Inferior parietal cortex (tissue), 1 donor: ENCODE measurements at regions not wholly inside any gene's neighbourhood (a gene's known extent, or its start where the extent isn't known, plus 50 kb on each side); places are given as distances from the start of the nearest gene placed in this dataset.

ENCODE experiments used
- DNase-seq: peaks from one replicate; pipeline ENCODE4 v3.0.0-alpha.2; 2016; ENCODE audit errors: extremely low spot score

DNA sequence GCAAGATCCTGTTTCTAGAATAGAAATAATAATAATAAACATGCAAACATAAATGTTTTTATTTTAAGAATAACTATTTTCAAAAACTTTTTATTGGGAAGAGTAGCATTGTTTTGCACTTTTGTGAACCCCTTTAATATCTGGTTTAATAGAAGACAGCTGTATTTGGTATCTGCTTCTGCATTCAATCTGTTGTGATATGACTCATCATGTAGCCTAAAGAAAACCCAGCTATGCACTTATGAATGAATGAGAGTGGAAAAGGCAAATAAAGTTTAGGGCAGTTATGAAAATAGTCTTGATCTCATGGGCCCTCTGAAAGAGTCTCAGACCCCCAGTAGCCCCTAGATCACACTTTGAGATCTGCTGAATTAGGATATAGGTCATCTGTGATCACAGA, 100.4 kb upstream of the PPP2R3A start:
- no peak for DNase-seq

DNA sequence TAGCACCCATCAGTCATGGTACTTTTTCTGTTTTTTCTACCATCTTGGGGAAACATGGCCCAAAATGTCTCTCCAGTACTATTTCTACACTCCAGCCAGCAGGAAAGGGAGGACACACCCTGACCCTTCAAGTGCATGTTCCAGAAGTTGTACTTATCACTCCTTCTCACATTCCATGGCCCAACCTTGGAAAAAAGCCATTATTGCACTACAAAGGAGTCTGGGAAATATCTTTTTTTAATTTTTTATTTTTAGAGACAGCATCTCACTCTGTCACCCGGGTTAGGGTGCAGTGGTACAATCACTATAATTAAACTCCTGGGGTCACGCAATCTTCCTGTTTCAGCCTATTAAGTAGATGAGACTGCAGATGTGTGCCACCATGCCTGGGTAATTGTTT, 100.0 kb upstream of the PPP2R3A start:
- no peak for DNase-seq

DNA sequence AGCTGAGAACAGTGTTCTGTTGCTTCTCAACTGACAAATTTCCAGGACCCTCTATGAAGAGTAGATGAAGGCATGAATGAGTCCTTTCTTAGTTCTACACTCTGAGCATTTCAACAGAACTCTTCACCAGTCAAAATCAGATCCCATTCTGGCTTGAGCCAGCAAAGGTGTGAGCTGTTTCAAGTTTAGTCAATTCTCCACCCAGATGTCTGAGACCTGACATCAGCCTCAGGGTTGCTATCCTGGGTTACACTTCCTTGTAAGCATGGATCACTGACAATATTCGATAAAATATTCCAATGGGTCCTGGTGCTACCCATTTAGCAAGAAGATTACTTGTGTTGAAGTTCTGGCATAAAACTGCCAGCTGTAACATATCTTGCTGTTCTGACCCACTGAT, 97.6 kb upstream of the PPP2R3A start:
- DNase-seq = no peak

DNA sequence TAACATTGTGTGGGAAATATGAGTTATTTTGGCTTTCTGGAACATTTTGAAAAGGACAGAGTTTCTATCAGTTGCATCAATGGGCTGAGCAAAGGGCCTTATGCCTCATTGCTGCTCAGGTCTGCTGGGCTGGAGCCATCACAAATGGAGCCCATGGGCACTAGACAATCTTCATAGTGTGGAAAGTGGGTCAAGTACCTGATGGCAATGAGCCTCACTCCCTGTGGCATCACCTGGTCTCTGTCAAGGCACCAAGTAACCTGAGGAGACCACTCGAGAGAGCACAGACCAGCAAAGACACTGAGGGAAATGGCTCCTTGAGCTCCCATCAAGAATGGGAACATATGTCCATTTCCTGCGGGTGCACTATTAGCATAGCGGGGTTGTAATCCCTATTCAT, 96.7 kb upstream of the PPP2R3A start:
- DNase-seq = no peak

DNA sequence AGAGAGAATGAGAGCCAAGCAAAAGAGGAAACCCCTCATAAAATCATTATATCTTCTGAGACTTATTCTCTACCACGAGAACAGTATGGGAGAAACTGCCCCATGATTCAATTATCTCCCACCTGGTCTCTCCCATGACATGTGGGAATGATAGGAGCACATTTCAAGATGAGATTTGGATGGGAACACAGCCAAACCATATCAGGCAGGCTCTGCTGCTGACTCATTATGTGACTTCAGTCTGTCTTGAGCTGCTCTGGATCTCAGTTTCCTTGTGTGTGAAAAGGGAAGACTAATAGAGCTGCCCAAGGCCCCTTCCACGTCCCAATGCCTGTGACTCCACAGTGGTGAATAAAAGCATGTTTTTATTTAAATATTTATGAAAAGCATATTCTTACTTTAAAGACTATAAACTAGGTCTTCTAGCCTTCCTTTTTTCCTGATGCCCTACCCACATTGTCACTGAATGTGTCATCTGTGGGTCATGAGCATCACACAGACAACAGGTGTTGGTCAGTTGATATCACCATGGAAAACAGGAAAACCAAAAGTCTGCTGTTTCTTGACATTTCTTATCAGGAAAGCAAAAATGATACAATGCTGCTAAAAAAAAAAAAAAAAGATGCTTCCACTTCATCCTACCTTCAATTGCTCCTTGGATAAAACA, 96.0 kb upstream of the PPP2R3A start:
- no peak for DNase-seq

DNA sequence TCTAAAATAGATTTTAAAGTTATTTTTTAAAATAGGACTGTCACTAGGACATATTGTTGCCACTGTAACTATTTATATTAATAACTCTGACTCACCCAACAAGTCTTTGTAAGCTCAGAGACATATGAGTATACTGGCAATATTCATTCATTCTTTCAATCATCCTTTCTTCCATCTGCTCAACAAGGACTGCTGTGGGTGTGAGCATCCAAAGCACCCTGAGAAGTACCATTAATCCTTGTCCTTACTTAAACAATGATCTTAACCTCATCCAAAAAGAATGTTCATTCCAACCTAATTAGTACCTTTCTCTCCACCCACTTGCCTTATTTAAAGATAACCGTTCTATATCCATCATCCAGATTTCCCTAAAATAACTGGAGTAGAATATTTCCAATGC, 94.2 kb upstream of the PPP2R3A start:
- no peak for DNase-seq

DNA sequence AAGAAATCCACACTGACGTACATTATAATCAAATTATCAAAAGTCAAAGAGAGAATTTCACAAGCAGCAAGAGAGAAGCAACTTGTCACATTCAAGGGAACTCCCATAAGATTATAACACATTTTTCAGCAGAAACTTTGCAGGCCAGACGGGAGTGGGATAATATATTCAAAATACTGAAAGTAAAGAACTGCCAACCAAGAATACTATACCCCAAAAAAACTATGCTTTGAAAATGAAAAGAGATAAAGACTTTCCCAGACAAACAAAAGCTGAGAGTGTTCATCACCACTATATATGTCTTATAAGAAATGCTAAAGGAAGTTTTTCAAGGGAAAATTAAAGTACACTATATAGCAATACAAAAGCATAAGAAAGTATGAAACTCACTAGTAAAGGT, 91.5 kb upstream of the PPP2R3A start:
- no peak for DNase-seq

DNA sequence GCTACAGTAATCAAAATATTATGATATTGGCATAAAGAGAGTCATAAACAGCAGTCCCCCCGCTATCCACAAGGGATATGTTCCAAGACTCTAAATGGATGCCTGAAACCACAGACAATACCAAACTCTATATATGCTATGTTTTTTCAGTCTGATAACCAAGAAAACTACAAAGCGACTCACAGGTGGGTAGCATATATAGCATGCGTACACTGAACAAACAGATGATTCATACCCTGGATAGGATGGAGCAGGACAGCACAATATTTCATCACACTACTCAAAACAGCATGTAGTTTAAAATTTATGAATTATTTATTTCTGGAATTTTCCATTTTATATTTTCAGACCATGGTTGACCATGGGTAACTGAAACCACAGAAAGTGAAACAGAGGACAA, 87.0 kb upstream of the PPP2R3A start:
- no peak for DNase-seq

DNA sequence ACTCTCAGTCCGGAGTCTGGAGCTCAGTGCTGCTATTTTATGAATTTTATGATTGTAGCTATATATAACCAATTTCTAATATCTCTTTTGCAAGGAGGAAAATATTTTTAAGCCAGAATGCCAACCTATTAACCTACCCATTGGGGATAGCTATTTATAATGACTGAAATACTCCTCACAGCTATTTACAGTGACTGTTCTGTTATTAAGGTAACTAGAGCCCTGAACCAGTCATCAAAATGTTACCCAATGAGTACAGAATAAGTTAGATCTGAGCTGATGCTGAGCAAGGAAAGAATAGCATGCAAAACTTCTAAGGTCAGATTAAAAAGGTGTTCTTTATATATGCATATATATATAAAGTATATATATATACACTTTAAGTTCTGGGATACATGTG, 79.6 kb upstream of the PPP2R3A start:
- no peak for DNase-seq

DNA sequence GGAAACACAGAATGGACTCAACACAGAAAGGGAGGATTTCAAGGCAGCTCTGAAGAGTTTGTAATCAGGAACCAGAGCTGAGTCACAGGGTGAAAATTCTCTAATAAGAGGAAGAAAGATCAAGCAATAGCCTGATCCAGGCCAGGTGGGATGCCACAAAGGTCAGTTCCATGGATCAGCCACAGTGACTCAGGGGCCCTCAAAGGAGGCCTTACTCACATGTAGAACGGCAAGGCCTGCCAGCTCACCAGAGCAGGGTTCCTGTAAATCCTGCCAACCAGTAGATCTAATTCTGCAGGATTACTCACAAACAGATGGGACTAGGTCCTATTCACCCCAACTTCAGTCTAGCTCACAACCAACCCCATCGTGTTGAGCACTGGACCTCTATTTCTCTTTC, 78.3 kb upstream of the PPP2R3A start:
- no peak for DNase-seq

DNA sequence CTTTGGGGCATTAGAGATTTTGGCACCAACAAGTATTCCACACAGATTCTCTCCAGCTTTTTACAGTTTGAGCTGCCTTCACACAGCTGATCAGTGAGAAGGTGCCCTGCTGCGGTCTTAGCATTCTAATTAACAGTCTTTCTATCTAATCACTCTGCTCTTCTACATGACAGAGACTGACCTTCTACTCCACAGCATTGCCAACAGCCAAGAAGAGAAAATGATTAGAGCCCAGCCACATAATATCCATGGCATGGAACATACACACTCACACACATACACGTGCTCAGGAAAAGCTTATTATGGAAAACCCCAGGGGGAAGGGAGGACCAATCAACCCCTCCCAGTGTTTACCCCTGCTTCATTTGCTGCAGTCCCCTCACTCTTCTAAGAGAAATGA, 76.1 kb upstream of the PPP2R3A start:
- DNase-seq = no peak

DNA sequence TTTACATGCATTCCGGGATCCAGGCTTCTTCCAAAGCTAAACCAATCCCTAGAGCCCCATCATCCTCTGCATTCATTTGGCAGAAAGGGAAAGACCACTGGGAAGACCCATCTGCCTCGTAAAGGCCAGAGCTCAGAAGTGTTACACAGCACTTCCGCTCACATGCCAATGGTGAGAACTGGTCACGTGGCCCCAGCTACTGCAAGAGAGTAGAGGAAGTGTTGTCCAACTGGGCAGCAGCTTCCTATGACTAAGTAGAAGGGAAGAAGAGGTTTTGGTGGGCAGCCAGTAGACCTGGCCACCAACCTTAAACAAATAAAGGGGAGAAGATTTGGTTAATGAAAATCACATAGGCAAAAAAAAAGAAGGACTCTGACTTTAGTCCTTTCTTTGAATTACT, 74.4 kb upstream of the PPP2R3A start:
- DNase-seq = no peak

DNA sequence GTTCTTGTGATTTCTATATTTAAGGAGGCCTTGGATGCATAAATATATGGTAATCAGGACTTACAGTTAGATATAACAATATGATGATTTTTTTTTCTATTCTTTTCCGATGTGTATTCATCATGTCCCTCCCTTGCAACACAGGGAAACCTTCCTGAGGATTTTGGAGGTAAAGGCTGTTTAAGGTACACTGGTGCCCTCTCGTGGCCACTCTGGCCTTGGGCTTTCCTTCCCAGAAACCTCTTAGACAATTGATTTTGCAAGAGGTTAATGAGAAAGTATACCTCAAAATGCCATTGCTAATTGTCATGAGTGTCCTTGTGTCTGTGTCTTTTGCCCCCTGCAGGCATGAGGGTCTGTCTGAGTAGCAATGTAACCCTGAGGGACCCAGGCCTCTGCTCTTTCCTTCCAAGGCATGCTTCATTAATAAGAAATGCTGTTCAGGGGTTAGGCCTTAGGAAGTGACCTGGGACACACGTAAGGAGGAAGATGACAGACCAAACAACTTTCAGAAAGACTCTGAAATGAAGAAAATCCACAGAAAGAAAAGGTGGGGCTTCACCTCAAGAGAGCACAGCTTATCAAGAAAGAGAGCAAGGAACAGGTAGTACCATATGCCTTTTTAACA, 70.3 kb upstream of the PPP2R3A start:
- peak; percentile 89 for DNase-seq

DNA sequence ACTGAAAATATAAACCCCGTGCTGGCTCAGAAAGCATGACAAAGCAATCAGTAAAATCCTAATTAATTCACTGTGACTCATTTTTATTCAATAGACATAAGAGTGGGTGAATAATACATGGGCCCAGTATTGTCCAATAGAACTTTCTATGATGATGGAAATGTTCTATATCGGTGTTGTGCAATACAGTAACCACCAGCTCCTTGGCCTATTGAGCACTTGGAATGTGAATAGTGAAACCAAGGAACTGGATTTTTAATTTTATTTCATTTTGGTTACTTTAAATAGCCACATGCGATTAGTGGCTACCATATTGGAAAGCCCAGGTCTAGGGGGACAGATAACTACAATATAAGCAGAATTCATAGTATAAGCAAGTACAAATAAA, 69.8 kb upstream of the PPP2R3A start:
- DNase-seq = no peak

DNA sequence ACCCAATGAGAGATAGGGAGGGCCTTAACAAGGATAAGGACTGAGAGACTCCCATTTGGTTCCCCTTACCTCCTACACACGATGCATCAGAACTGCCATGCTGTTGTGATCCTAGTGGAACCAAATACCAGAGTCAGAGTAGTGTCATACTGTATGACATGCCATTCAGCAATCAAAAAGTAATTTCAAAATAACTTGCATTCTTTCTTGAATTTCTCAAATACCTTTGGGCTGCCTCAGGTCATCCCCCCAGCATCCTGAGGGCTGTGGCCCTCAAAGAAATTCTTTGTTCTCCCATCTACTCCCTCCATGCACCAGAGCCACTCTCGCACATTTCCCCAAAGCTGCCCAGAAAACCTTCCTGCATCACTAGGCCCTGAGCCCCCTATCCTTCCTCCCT, 68.9 kb upstream of the PPP2R3A start:
- no peak for DNase-seq

DNA sequence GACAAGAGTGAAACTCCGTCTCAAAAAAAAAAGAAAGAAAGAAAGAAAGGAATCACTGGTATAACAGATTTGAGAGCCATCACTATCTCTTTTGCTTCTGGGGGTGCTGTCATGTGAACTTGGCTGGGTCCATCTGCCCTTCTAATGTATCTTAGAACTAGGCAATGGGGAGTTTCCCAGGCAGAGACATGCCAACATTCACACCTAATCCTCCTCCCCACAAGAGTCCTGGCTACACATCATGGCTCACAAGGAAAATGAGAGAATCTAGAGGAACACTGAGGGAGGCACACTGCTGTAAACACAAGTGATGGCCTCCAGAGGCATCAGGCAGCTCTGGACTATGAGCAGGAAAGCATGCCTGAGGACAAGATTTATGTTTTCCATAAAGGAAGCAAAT, 67.8 kb upstream of the PPP2R3A start:
- no peak for DNase-seq

DNA sequence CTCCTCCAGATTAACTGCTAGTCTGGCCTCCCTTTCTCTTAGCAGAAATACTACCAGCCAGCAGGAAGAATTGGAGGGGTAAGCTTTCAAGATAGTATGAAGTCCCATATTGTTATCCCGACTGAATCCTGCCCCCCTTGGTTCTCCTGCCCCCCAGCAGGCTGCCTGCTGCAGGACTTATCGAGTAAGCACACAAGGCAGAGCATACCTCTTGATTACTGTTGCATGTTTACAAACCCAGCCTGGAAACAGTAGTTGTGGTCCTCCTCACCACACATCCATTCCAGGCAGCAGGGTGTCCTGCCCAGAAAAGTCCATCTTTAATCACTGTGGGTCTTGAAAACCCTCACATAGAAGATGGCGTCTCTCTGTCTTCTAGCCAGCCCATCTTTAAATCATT, 66.8 kb upstream of the PPP2R3A start:
- no peak for DNase-seq

DNA sequence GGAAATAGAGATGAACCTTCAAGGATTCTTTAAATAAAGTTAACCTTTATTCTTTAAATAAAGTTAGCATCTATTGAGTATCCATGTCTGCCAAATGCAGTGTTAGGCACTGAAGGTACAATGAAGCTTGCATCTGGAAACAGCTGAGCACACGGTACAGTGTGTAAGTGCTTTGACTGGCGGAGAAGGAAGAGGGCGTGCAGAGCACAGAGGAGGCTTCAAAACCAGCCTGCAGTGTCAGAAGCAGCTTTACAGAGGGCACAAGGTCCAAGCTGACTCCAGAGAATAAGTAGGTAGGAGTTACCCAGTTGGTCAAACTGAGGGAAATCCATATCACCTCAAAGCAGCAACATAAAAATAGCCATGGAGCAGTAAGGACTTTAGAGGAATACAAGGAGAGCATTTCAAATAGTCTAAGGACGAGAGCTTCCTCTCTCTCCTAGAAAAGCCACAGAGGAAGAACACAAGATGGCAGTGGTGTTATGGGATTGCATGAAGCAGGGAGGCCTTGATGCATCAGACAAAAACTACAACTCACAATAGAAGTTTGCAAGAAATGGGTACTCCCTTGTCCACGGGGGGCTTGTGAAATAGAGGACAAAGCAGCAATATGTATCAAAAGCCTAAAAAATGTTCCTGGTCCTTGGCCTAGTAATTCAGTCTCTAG, 60.3 kb upstream of the PPP2R3A start:
- no peak for DNase-seq

DNA sequence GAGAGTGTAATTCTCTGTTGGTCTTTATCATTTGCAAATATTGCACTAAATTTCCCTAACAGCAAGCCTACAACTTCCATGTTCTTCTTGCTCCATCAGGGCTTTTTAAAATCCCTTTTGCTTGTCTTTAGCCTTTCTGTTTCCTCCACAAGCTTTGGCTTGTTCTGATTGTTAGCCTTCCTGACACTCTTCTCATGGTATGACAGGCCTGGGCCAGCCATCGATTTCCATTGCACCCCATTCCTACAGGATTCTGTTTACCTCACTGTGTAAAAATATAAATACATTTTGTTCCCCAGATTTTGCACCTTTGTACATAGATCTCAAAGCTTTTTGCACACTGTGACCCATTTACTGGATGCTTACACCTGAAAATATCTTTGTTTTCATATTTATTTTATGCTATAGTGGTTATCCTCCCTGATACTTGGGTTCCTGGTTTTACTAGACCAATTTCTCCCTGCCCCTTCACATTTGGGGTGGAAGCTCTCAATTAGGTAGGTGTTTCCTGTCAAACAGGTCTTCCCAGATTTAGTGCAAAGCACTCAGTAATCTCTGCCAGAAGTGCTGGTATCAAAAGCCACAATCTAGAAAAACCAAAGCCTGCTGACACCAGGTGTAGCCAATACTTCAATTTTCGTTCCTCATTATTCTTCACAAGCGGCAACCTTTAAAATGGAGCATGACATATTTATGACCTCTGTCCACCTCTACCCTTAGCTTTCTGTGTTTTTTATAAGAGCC, 57.9 kb upstream of the PPP2R3A start:
- DNase-seq = no peak

DNA sequence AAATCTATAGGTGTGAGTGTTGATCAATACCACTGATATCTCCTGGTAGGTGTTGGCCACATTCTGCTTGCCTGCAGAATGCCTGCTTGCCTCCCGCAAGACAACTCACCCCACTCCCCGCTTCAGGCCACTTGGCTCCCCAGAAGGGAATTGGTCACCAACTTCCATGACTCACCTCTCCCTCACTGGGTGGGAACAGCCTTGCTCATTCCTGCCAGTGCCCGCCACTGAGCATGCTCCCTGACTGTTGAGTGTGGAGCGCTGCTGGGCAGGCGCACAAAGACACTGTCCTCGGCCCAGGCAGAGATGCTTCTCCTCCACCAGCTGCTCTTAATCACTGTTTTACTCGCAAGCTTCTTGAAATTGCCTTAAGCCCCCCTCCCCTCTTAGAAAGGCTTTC, 57.3 kb upstream of the PPP2R3A start:
- DNase-seq = no peak

DNA sequence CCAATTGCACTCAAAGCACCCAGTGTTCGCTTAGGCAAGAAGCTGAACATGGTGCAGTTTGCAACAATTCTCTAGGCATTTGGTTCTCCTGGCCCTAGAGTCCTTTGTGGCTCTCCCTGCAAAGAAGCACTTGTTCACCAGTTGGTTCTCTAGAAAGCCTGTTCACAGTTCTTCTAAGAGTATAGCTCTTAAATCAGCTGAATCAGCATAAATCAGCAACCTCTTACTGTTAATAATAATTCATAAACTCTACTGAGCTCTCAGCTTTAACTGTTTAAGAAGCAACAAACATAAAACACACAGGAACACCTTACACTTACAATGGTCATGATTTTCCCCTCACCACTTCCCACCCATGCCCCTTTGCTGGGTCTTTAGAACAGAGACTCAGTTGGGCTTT, 56.8 kb upstream of the PPP2R3A start:
- DNase-seq = no peak

DNA sequence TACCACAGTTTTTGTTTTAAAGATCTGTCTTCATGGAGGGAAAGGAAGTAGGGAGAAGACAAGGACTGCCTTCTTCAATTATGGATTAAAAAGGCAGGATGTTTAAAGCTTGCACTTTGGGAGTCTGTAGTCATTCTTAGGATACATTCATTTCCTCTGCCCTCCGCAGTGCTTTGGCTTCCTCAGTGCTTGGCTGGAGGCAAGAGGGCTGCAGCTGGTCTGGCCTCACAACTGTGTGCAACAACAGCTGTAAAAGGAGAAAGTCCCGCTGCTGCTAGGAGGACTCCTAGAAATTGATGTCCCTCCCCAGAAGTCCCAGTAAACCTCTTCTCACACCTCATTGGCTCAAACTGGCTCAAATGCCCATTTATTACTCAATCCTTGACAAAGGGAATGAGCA, 54.4 kb upstream of the PPP2R3A start:
- DNase-seq = no peak

DNA sequence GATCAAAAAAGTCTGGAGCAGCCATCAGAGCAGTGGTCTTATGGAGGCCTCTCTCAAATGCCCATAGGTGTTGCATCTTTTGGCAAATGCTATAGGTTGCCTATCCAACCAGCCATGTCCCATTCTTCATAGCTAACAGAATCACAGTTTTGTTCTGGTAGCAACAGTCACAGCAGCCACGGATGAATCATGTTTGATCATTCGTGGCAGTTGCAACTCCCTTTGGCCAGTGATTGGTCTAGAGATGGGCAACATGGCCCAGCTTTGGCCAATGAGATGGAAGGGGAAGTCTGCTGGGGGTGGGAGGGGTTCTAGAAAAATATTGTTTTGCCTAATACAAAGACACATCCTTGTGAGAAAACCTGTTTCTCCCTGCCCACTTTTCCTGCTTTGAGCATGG, 50.3 kb upstream of the PPP2R3A start:
- no peak for DNase-seq
